Endothelial cell of umbilical vein (primary cell): ENCODE measurements at regions not wholly inside any gene's neighbourhood (a gene's known extent, or its start where the extent isn't known, plus 50 kb on each side); places are given as distances from the start of the nearest gene placed in this dataset.

Experiments used
- BruUV-seq: library from RNA; stranded (reverse); fragments of 400-500 nt; replicated peaks from 2 replicates; lab custom pipeline; 2021; lab: Mats Ljungman, UMichigan
- CTCF ChIA-PET: fragments of 300-600, 350-600 bp; sonication (Branson Sonifier 250); formaldehyde crosslinking; loops from one replicate; lab custom pipeline; 2021; ENCODE audit warnings: antibody characterized with exemption, inconsistent platforms; lab: Charles Lee
- POLR2A ChIA-PET: fragments of 300-600, 350-600 bp; sonication (Branson Sonifier 250); formaldehyde crosslinking; loops from one replicate; lab custom pipeline; 2021; ENCODE audit warnings: antibody characterized with exemption, inconsistent platforms; lab: Charles Lee
- DNase-seq: peaks from one replicate; pipeline ENCODE4 v3.0.0-alpha.2; 2011; ENCODE audit warnings: low read depth, low spot score
- FAIRE-seq: peaks from 2 replicates; lab custom pipeline; 2011; peaks lifted over from hg19 to GRCh38; lab: Jason Lieb, UNC
- H2AFZ ChIP-seq: 2 replicates; pipeline ENCODE4 v1.6.0; 2012; ENCODE audit warnings: low read depth, low read length, control low read depth, inconsistent platforms
- H3K27ac ChIP-seq: 2 replicates; pipeline ENCODE4 v1.5.1; 2011; ENCODE audit warnings: low read depth, mild to moderate bottlenecking, control low read depth, low read length, moderate library complexity; ENCODE audit not compliant: insufficient read depth
- H3K27me3 ChIP-seq, 2 experiments: 2 replicates each; pipeline versions ENCODE4 v1.6.0 to v1.6.1; 2011; ENCODE audit warnings: low read length in 2 of 2, mixed read lengths in 1 of 2; ENCODE audit not compliant: control insufficient read depth in 2 of 2, insufficient read depth in 2 of 2
- H3K36me3 ChIP-seq, 2 experiments: 2 replicates in 1 of 2; 3 replicates in 1 of 2; pipeline ENCODE4 v1.5.1; 2011; ENCODE audit warnings: low read length in 2 of 2, mild to moderate bottlenecking in 1 of 2, moderate library complexity in 1 of 2; ENCODE audit not compliant: control insufficient read depth in 2 of 2, insufficient read depth in 2 of 2; ENCODE audit errors: extremely low read depth in 1 of 2
- H3K4me1 ChIP-seq: 3 replicates; pipeline ENCODE4 v1.5.1; 2011; ENCODE audit warnings: mild to moderate bottlenecking, low read length; ENCODE audit not compliant: control insufficient read depth, insufficient read depth; ENCODE audit errors: extremely low read depth
- H3K4me2 ChIP-seq: 2 replicates; pipeline ENCODE4 v1.6.1; 2011; ENCODE audit warnings: low read length, control low read depth, mixed read lengths; ENCODE audit not compliant: insufficient read depth
- H3K4me3 ChIP-seq, 3 experiments: fragments of 200-600 bp in 1 of 3; sonication (generic), shearing (Covaris generic) in 1 of 3; replicated peaks in 1 of 3; 2 replicates each; pipeline ENCODE4 v1.5.1; 2011 to 2016; ENCODE audit warnings: control low read depth in 3 of 3, low read length in 3 of 3, mild to moderate bottlenecking in 2 of 3, inconsistent platforms in 1 of 3, low read depth in 1 of 3, moderate library complexity in 1 of 3; ENCODE audit not compliant: insufficient read depth in 1 of 3
- H3K79me2 ChIP-seq: 2 replicates; pipeline ENCODE4 v1.6.0; 2012; ENCODE audit warnings: low read length, inconsistent platforms; ENCODE audit not compliant: control insufficient read depth, insufficient read depth
- H3K9ac ChIP-seq: replicated peaks from 2 replicates; pipeline ENCODE3; 2011; ENCODE audit warnings: low read length, control low read depth; ENCODE audit not compliant: insufficient read depth; ENCODE audit errors: extremely low read depth
- H3K9me1 ChIP-seq: replicated peaks from 3 replicates; pipeline ENCODE4 v1.6.0; 2011; ENCODE audit warnings: mild to moderate bottlenecking, low read length; ENCODE audit not compliant: control insufficient read depth, insufficient read depth; ENCODE audit errors: extremely low read depth
- H3K9me3 ChIP-seq: replicated peaks from 2 replicates; pipeline ENCODE4 v1.5.1; 2012; ENCODE audit warnings: low read length, inconsistent platforms; ENCODE audit not compliant: control insufficient read depth, insufficient read depth
- H4K20me1 ChIP-seq: replicated peaks from 2 replicates; pipeline ENCODE3; 2011; ENCODE audit warnings: mild to moderate bottlenecking, low read length; ENCODE audit not compliant: control insufficient read depth, insufficient read depth; ENCODE audit errors: extremely low read depth
- EZH2 ChIP-seq: IDR thresholded peaks from 2 replicates; pipeline ENCODE4 v1.6.1; 2012; ENCODE audit warnings: borderline replicate concordance, low read depth, mild to moderate bottlenecking, moderate library complexity, low read length, inconsistent platforms; ENCODE audit not compliant: severe bottlenecking
- FOS ChIP-seq: IDR thresholded peaks from 2 replicates; pipeline ENCODE4 v1.6.1; 2011; ENCODE audit warnings: mild to moderate bottlenecking, low read length, moderate library complexity, borderline replicate concordance; ENCODE audit not compliant: insufficient read depth
- GATA2 ChIP-seq: IDR thresholded peaks from 2 replicates; pipeline ENCODE4 v1.7.0; 2011; ENCODE audit warnings: low read depth, mild to moderate bottlenecking, moderate library complexity, mixed read lengths, low read length; ENCODE audit not compliant: insufficient read length, insufficient read depth
- JUN ChIP-seq: IDR thresholded peaks from 2 replicates; pipeline ENCODE4 v1.6.1; 2011; ENCODE audit warnings: borderline replicate concordance, low read depth; ENCODE audit not compliant: insufficient read length, insufficient read depth
- MYC ChIP-seq: IDR thresholded peaks from one replicate; pipeline ENCODE4 v1.6.1; 2011; ENCODE audit warnings: mild to moderate bottlenecking, low read depth, low read length
- POLR2A ChIP-seq: IDR thresholded peaks from 2 replicates; pipeline ENCODE4 v1.6.1; 2012; ENCODE audit warnings: low read depth, mild to moderate bottlenecking, control low read depth, low read length
- POLR2AphosphoS5 ChIP-seq: IDR thresholded peaks from 2 replicates; pipeline ENCODE4 v1.6.1; 2012; ENCODE audit warnings: low read depth, mild to moderate bottlenecking, control low read depth, low read length, moderate library complexity; ENCODE audit not compliant: insufficient read depth
- dilution Hi-C: fragments of 300-500 bp; cut with MboI; formaldehyde crosslinking; loops from one replicate; pipeline ENCODE4 v1.15.0; 2019; ENCODE audit warnings: low sequenced_read_pairs; ENCODE audit not compliant: extremely low pct_ligation_motif_present
- intact Hi-C: fragments of 100-400 bp; cut with micrococcal nuclease; formaldehyde crosslinking; loops from one replicate; pipeline ENCODE4 v1.10.0; 2022
- TF ChIP-seq, protein P1 (sequence below), 2 donors: IDR thresholded peaks; 1 replicate in 1 of 2; 2 replicates in 1 of 2; pipeline ENCODE4 v1.5.1; 2011; ENCODE audit warnings: low read length in 2 of 2, mild to moderate bottlenecking in 2 of 2, moderate library complexity in 2 of 2, control low read depth in 1 of 2, inconsistent platforms in 1 of 2, low read depth in 1 of 2; ENCODE audit not compliant: insufficient read depth in 1 of 2; ENCODE audit errors: extremely low read depth in 1 of 2
- TF ChIP-seq, protein P2 (sequence below): IDR thresholded peaks from 2 replicates; pipeline ENCODE4 v1.6.1; 2011; ENCODE audit not compliant: insufficient read depth, insufficient read length

DNA sequence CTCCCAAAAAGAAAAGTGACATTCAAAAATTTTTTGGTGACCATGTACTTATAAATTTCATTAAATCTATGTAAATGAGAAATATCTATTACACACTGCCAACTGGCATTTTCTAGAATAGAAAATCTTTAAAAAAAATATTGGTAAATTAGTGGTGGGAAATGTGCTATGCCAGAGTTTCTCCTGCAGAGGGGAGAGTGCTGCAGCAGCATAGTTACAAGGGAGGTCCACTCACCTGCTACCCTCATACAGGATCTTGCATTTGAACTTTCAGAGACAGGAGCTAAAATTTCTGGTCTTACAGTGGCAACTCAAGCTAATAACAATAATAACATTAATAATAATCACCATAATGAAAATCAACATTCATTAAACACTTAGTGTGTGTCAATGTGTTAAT, 459.6 kb downstream of the NSUN3 start:
- Histone ChIP-seq H3K9me1 (no peaks in the 10 kb centered on the region), H4K20me1 (no peaks in the 10 kb centered on the region), H2AFZ (no peak overlapping the region), H3K4me2 (no peak overlapping the region), H3K79me2 (no peaks in the 10 kb centered on the region), H3K27me3 (no peaks in the 10 kb centered on the region), H3K9me3 (no peaks in the 10 kb centered on the region), H3K36me3 (no peaks in the 10 kb centered on the region), H3K4me1 (no peaks in the 10 kb centered on the region), H3K9ac (no peak overlapping the region), H3K27ac (no peak overlapping the region), H3K4me3 (no peak overlapping the region)
- BruUV-seq = no TSS peak
- FAIRE-seq (no peak), DNase-seq (no peak)
- TF ChIP-seq POLR2A = no peak
- no peak for TF ChIP-seq JUN
- no peak for TF ChIP-seq FOS
- TF ChIP-seq GATA2 = no peak
- no peak for TF ChIP-seq EZH2
- TF ChIP-seq MYC = no peak
- ChIA-PET CTCF (no interaction called here), POLR2A (no interaction called here)
- dilution Hi-C loops = no loop called here
- intact Hi-C loops = no loop called here

DNA sequence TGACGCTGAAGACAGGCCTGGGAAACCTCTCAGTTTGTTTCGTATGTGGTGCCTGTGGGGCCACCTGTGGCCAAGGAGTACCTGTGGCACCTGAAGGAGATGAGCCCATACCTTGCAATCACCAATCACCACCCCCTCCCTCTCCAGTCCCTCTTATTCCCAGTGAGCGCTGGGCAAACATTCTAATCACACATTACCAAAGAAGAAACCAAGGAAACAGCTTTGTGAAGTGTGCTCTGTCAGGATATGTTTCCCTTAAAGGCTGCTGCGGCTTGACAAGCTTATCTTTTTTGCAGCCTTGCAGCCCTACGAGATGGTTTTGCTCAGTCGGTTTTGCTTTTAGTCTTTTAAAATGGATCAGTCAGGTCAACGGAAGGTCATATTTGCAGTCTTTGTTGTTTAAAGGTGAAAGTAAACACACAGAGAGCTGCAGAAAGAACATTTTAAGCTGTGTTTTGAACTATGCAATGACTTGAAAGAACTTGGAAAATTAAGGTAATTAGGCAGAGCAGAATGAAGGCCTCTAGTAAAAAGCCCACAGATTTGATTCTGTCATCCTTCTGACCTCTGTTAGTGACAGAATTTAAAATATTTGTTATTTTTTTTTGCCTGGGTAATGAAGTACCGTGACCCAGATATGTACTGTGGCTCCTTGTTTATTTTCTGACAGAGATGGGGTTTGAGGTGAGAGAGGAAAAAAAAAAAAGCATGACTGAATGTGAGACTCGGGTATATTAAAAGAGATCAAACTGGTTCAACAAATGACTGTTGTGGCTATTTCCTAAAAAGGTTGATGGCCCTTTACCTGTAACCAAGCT, 461.4 kb downstream of the NSUN3 start:
- Histone ChIP-seq H3K4me2 (no peak overlapping the region), H4K20me1 (no peaks in the 10 kb centered on the region), H3K9me1 (no peaks in the 10 kb centered on the region), H3K27me3 (no peaks in the 10 kb centered on the region), H3K4me3 (no peak overlapping the region), H2AFZ (no peak overlapping the region), H3K4me1 (no peaks in the 10 kb centered on the region), H3K27ac (no peak overlapping the region), H3K79me2 (no peaks in the 10 kb centered on the region), H3K9me3 (no peaks in the 10 kb centered on the region), H3K36me3 (no peaks in the 10 kb centered on the region), H3K9ac (no peak overlapping the region)
- FAIRE-seq (no peak), DNase-seq (no peak)
- POLR2A ChIA-PET = no interaction called here
- dilution Hi-C loops (no loop called here), intact Hi-C loops (no loop called here)
- CTCF ChIA-PET = interaction anchor here (0.7 kb wide), 1 partner anchor 13 kb away, joined by 4 read pairs; no protein-coding TSS in a partner anchor
- TF ChIP-seq GATA2 (no peak), POLR2AphosphoS5 (no peak), POLR2A (no peak), JUN (no peak), FOS (no peak), MYC (no peak), EZH2 (no peak)
- TF ChIP-seq, protein P1, sequence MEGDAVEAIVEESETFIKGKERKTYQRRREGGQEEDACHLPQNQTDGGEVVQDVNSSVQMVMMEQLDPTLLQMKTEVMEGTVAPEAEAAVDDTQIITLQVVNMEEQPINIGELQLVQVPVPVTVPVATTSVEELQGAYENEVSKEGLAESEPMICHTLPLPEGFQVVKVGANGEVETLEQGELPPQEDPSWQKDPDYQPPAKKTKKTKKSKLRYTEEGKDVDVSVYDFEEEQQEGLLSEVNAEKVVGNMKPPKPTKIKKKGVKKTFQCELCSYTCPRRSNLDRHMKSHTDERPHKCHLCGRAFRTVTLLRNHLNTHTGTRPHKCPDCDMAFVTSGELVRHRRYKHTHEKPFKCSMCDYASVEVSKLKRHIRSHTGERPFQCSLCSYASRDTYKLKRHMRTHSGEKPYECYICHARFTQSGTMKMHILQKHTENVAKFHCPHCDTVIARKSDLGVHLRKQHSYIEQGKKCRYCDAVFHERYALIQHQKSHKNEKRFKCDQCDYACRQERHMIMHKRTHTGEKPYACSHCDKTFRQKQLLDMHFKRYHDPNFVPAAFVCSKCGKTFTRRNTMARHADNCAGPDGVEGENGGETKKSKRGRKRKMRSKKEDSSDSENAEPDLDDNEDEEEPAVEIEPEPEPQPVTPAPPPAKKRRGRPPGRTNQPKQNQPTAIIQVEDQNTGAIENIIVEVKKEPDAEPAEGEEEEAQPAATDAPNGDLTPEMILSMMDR (IDR thresholded peaks at IDR 0.05; ENCODE audit: extremely low read depth in 1 of 2, insufficient read depth in 1 of 2, low read depth in 1 of 2, low read length in 2 of 2) = no peak
- TF ChIP-seq, protein P2, sequence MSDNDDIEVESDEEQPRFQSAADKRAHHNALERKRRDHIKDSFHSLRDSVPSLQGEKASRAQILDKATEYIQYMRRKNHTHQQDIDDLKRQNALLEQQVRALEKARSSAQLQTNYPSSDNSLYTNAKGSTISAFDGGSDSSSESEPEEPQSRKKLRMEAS = no peak
- no TSS peak for BruUV-seq
